ENCODE measurements at regions not wholly inside any gene's neighbourhood (a gene's known extent, or its start where the extent isn't known, plus 50 kb on each side); places are given as distances from the start of the nearest gene placed in this dataset. TPM values are rescaled to one million over a fixed set of nuclear protein-coding genes. Genes with fewer than 3 reads are reported as not detected.

DNA sequence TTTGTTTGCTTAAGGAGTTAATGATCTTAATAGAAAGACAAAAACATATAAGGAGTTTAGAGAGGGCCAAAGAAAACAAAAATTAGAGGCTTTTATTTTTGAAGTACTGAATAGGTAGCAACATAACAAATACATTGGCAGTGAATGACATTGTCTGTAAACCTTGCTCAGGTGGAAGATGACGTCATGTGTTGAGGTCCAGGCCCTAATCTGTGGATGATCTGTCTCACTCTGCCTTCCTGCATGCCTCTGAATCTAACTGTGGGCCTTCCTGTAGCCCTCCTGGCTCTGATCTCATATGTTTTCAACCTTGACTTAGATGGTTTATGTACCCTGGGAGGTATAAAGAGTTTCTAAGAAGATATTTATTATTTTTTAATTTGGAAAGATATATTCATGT, 58.1 kb upstream of the DYNAP start:
- Histone ChIP-seq H4K8ac (ENCODE audit: low read depth in 2 of 2, low read length in 2 of 2) (no peak overlapping the region), H2BK20ac (ENCODE audit: low read depth, low read length) (no peak overlapping the region), H3K9ac (ENCODE audit: low read depth, low read length) (no peak overlapping the region), H3K36me3 (ENCODE audit: control insufficient read depth, insufficient read depth, low read length) (no peaks in the 10 kb centered on the region), H3K23ac (ENCODE audit: low read depth, low read length) (no peak overlapping the region), H2AFZ (replicated peaks; ENCODE audit: low read length, poor library complexity) (no peak overlapping the region), H3K4ac (ENCODE audit: low read depth, low read length) (no peak overlapping the region), H3K27me3 (ENCODE audit: control insufficient read depth, insufficient read depth, low read length) (no peaks in the 10 kb centered on the region), H3K18ac (ENCODE audit: low read depth, low read length) (no peak overlapping the region), H2AK9ac (replicated peaks; ENCODE audit: low read depth, low read length, poor library complexity) (no peak overlapping the region), H3K9me1 (ENCODE audit: insufficient read depth, low read length) (no peaks in the 10 kb centered on the region), H3K14ac (replicated peaks; ENCODE audit: low read depth, low read length) (no peak overlapping the region), H3K4me3 (ENCODE audit: insufficient read depth, low read depth, low read length) (no peak overlapping the region), H3K4me2 (ENCODE audit: low read depth, low read length) (no peak overlapping the region), H4K91ac (ENCODE audit: insufficient read depth, low read depth, low read length) (no peak overlapping the region), H4K5ac (ENCODE audit: low read depth, low read length) (no peak overlapping the region), H2BK120ac (ENCODE audit: low read depth, low read length) (no peak overlapping the region), H3K56ac (ENCODE audit: extremely low read depth, insufficient read depth, low read length) (no peak overlapping the region), H2AK5ac (ENCODE audit: low read depth, low read length) (no peak overlapping the region), H3K27ac (ENCODE audit: insufficient read depth, low read length) (no peak overlapping the region), H2BK5ac (ENCODE audit: low read depth, low read length, poor library complexity, severe bottlenecking) (no peak overlapping the region), H2BK15ac (ENCODE audit: low read depth, low read length) (no peak overlapping the region), H3K9me3 (ENCODE audit: control insufficient read depth, insufficient read depth, low read length) (peaks cover 11% of the 10 kb centered on the region), H3K79me1 (ENCODE audit: low read depth in 1 of 2, low read length in 2 of 2) (no peaks in the 10 kb centered on the region), H3K4me1 (ENCODE audit: control insufficient read depth, insufficient read depth, low read length) (no peaks in the 10 kb centered on the region), H4K20me1 (ENCODE audit: insufficient read depth, low read length) (no peaks in the 10 kb centered on the region)
- CTCF ChIA-PET: no interaction called here
- TF ChIP-seq MXI1 (IDR thresholded peaks at IDR 0.05; ENCODE audit: borderline replicate concordance, low read depth, low read length): no peak
- TF ChIP-seq, protein P1, sequence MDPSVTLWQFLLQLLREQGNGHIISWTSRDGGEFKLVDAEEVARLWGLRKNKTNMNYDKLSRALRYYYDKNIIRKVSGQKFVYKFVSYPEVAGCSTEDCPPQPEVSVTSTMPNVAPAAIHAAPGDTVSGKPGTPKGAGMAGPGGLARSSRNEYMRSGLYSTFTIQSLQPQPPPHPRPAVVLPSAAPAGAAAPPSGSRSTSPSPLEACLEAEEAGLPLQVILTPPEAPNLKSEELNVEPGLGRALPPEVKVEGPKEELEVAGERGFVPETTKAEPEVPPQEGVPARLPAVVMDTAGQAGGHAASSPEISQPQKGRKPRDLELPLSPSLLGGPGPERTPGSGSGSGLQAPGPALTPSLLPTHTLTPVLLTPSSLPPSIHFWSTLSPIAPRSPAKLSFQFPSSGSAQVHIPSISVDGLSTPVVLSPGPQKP (IDR thresholded peaks at IDR 0.05; ENCODE audit: borderline replicate concordance, low read depth, low read length): no peak
- TF ChIP-seq BHLHE40 (IDR thresholded peaks at IDR 0.05; ENCODE audit: low read depth, low read length): no peak
- no peak for TF ChIP-seq POLR2A (IDR thresholded peaks at IDR 0.05; ENCODE audit: low read depth, low read length)
- TF ChIP-seq NFE2L2 (IDR thresholded peaks at IDR 0.05; ENCODE audit: low read depth, low read length): no peak
- no peak for TF ChIP-seq SMC3 (IDR thresholded peaks at IDR 0.05; ENCODE audit: low read depth, low read length)
- TF ChIP-seq RFX5 (IDR thresholded peaks at IDR 0.05; ENCODE audit: low read depth, low read length): no peak
- TF ChIP-seq RAD21 (IDR thresholded peaks at IDR 0.05; ENCODE audit: low read length): no peak
- TF ChIP-seq, protein P2, sequence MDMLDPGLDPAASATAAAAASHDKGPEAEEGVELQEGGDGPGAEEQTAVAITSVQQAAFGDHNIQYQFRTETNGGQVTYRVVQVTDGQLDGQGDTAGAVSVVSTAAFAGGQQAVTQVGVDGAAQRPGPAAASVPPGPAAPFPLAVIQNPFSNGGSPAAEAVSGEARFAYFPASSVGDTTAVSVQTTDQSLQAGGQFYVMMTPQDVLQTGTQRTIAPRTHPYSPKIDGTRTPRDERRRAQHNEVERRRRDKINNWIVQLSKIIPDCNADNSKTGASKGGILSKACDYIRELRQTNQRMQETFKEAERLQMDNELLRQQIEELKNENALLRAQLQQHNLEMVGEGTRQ (IDR thresholded peaks at IDR 0.05; ENCODE audit: low read depth, low read length): no peak
- intact Hi-C loops (cut with micrococcal nuclease) (no loop called here), dilution Hi-C loops (cut with HindIII; ENCODE audit: low sequenced_read_pairs, unreplicated experiment) (no loop called here), in situ Hi-C loops (cut with MboI; ENCODE audit: low sequenced_read_pairs) (no loop called here)
- WGBS, 2 experiments (ENCODE audit: extremely low coverage in 2 of 2, insufficient read length in 1 of 2): 0% methylated on average over 1 of the region's 1 CpG; no CpG with 5 or more reads in 1 of the 2 experiments
- no TSS peak for BruUV-seq (replicated peaks)
- no peak for ATAC-seq (ENCODE audit: low read depth)
- DNase-seq: no peak
- POLR2A ChIA-PET (ENCODE audit: unreplicated experiment): no interaction called here

Small RNA genes in the stretch of these regions (microRNA-seq; reads per million reads assigned to microRNA genes)
- not detected for gene AC090897.1 (ENCODE audit: insufficient read depth, insufficient read length)

Small RNA genes in the stretch of these regions (small RNA-seq; reads per million reads assigned to genes)
- gene AC090897.1: 0 reads per million in 5 experiments
